Activated CD8-positive, alpha-beta memory T cell treated with anti-CD3 and anti-CD28 coated beads, Interleukin-2, amount 10 ng/mL, durations not matched to agents 7 days and 5 days (primary cell): ENCODE measurements at regions not wholly inside any gene's neighbourhood (a gene's known extent, or its start where the extent isn't known, plus 50 kb on each side); places are given as distances from the start of the nearest gene placed in this dataset.

Experiments used
- ATAC-seq: fragments of 150-1000 bp; cut with Tn5 transposase; one replicate; pipeline ENCODE4 v1.10.0; 2021; ENCODE audit warnings: moderate library complexity
- CTCF ChIA-PET: fragments of 350-600 bp; sonication (Branson Sonifier 250); formaldehyde crosslinking; loops from one replicate; lab custom pipeline; 2021; ENCODE audit warnings: antibody characterized with exemption; lab: Charles Lee
- DNase-seq: peaks from one replicate; pipeline ENCODE4 v3.0.0-alpha.2; 2020
- H3K27ac Mint-ChIP-seq: one replicate; pipeline ENCODE4 v1.8.0; 2021; ENCODE audit warnings: mild to moderate bottlenecking, mixed read lengths
- H3K27me3 Mint-ChIP-seq: one replicate; pipeline ENCODE4 v1.8.0; 2021; ENCODE audit warnings: mixed read lengths
- H3K36me3 Mint-ChIP-seq: one replicate; pipeline ENCODE4 v1.8.0; 2021; ENCODE audit warnings: mild to moderate bottlenecking, mixed read lengths
- H3K4me1 Mint-ChIP-seq: one replicate; pipeline ENCODE4 v1.8.0; 2021; ENCODE audit warnings: mixed read lengths
- H3K4me3 Mint-ChIP-seq: one replicate; pipeline ENCODE4 v1.8.0; 2021; ENCODE audit warnings: mild to moderate bottlenecking, moderate library complexity, mixed read lengths
- H3K9me3 Mint-ChIP-seq: one replicate; pipeline ENCODE4 v1.8.0; 2022; ENCODE audit warnings: low read depth, mixed read lengths

- no peak overlapping the region for H3K27ac Mint-ChIP-seq
- peak; percentile 14 for DNase-seq
- ATAC-seq: no peak
- H3K4me1 Mint-ChIP-seq: no peaks in the 10 kb centered on the region
- CTCF ChIA-PET: no interaction called here
- H3K27me3 Mint-ChIP-seq: no peaks in the 10 kb centered on the region
- H3K9me3 Mint-ChIP-seq: peaks cover 6% of the 10 kb centered on the region
- peaks cover under 1% of the 10 kb centered on the region for H3K36me3 Mint-ChIP-seq
- no peak overlapping the region for H3K4me3 Mint-ChIP-seq
These were observed 373.0 kb downstream of the ALG10 start for GRCh38 chr12:34395056-34396005.

GRCh38 chr12:34396006-34396860 lies 373.9 kb downstream of the ALG10 start:
- H3K27me3 Mint-ChIP-seq: no peaks in the 10 kb centered on the region
- peaks cover 10% of the 10 kb centered on the region for H3K9me3 Mint-ChIP-seq
- peaks cover 3% of the 10 kb centered on the region for H3K36me3 Mint-ChIP-seq
- no peaks in the 10 kb centered on the region for H3K4me1 Mint-ChIP-seq
- ATAC-seq: no peak
- H3K27ac Mint-ChIP-seq: no peak overlapping the region
- CTCF ChIA-PET: no interaction called here
- H3K4me3 Mint-ChIP-seq: no peak overlapping the region
- peak; percentile 21 for DNase-seq

- Mint-ChIP-seq H3K27ac (no peak overlapping the region), H3K36me3 (peaks cover 3% of the 10 kb centered on the region), H3K9me3 (peaks cover 7% of the 10 kb centered on the region), H3K4me3 (no peak overlapping the region), H3K27me3 (no peaks in the 10 kb centered on the region), H3K4me1 (no peaks in the 10 kb centered on the region)
- ATAC-seq: no peak
- DNase-seq: peak; percentile 25
- CTCF ChIA-PET: no interaction called here
These were observed 374.7 kb downstream of the ALG10 start for GRCh38 chr12:34396861-34397590.

GRCh38 chr12:34397591-34398365 lies 375.5 kb downstream of the ALG10 start:
- Mint-ChIP-seq H3K36me3 (peaks cover 3% of the 10 kb centered on the region), H3K4me3 (no peak overlapping the region), H3K4me1 (no peaks in the 10 kb centered on the region), H3K9me3 (peaks cover 10% of the 10 kb centered on the region), H3K27me3 (no peaks in the 10 kb centered on the region), H3K27ac (no peak overlapping the region)
- CTCF ChIA-PET: no interaction called here
- DNase-seq (peak; percentile 16), ATAC-seq (no peak)

GRCh38 chr12:34398366-34398705 lies 376.0 kb downstream of the ALG10 start:
- DNase-seq (no peak), ATAC-seq (no peak)
- no peaks in the 10 kb centered on the region for H3K4me1 Mint-ChIP-seq
- H3K36me3 Mint-ChIP-seq: peaks cover 3% of the 10 kb centered on the region
- H3K27ac Mint-ChIP-seq: no peak overlapping the region
- H3K9me3 Mint-ChIP-seq: peaks cover 12% of the 10 kb centered on the region
- H3K27me3 Mint-ChIP-seq: no peaks in the 10 kb centered on the region
- H3K4me3 Mint-ChIP-seq: no peak overlapping the region
- CTCF ChIA-PET: no interaction called here

GRCh38 chr12:34398706-34399630 lies 376.7 kb downstream of the ALG10 start:
- peaks cover 12% of the 10 kb centered on the region for H3K9me3 Mint-ChIP-seq

GRCh38 chr12:34399631-34400410 lies 377.5 kb downstream of the ALG10 start:
- Mint-ChIP-seq H3K27ac (no peak overlapping the region), H3K9me3 (peaks cover 12% of the 10 kb centered on the region), H3K36me3 (peaks cover 3% of the 10 kb centered on the region), H3K4me3 (no peak overlapping the region), H3K4me1 (no peaks in the 10 kb centered on the region), H3K27me3 (no peaks in the 10 kb centered on the region)
- CTCF ChIA-PET: no interaction called here
- peak; percentile 32 for DNase-seq
- no peak for ATAC-seq

More at GRCh38 chr12:34398706-34399630, 376.7 kb downstream of the ALG10 start:
- H3K27ac Mint-ChIP-seq: no peak overlapping the region
- H3K4me3 Mint-ChIP-seq: no peak overlapping the region
- no peaks in the 10 kb centered on the region for H3K27me3 Mint-ChIP-seq
- CTCF ChIA-PET: no interaction called here
- ATAC-seq (no peak), DNase-seq (peak; percentile 15)
- H3K36me3 Mint-ChIP-seq: peaks cover 3% of the 10 kb centered on the region
- H3K4me1 Mint-ChIP-seq: no peaks in the 10 kb centered on the region

GRCh38 chr12:34400411-34400881 lies 378.1 kb downstream of the ALG10 start:
- H3K4me3 Mint-ChIP-seq: no peak overlapping the region
- no peaks in the 10 kb centered on the region for H3K27me3 Mint-ChIP-seq
- ATAC-seq (no peak), DNase-seq (no peak)
- H3K27ac Mint-ChIP-seq: no peak overlapping the region
- no peaks in the 10 kb centered on the region for H3K4me1 Mint-ChIP-seq
- peaks cover 12% of the 10 kb centered on the region for H3K9me3 Mint-ChIP-seq
- CTCF ChIA-PET: no interaction called here
- peaks cover 3% of the 10 kb centered on the region for H3K36me3 Mint-ChIP-seq

- no peak for ATAC-seq
- Mint-ChIP-seq H3K4me3 (no peak overlapping the region), H3K9me3 (peaks cover 12% of the 10 kb centered on the region), H3K27ac (no peak overlapping the region), H3K36me3 (peaks cover 3% of the 10 kb centered on the region), H3K27me3 (no peaks in the 10 kb centered on the region), H3K4me1 (no peaks in the 10 kb centered on the region)
- CTCF ChIA-PET: no interaction called here
- no peak for DNase-seq
These were observed 378.8 kb downstream of the ALG10 start for GRCh38 chr12:34400986-34401658.

- CTCF ChIA-PET: no interaction called here
- H3K9me3 Mint-ChIP-seq: peaks cover 12% of the 10 kb centered on the region
- DNase-seq: no peak
- H3K27ac Mint-ChIP-seq: no peak overlapping the region
- H3K4me3 Mint-ChIP-seq: no peak overlapping the region
- no peak for ATAC-seq
- H3K4me1 Mint-ChIP-seq: no peaks in the 10 kb centered on the region
- H3K36me3 Mint-ChIP-seq: peaks cover 3% of the 10 kb centered on the region
- no peaks in the 10 kb centered on the region for H3K27me3 Mint-ChIP-seq
These were observed 379.4 kb downstream of the ALG10 start for GRCh38 chr12:34401659-34402227.
